DOHH2 (cell line): ENCODE measurements at regions not wholly inside any gene's neighbourhood (a gene's known extent, or its start where the extent isn't known, plus 50 kb on each side); places are given as distances from the start of the nearest gene placed in this dataset.

Experiments used
- EZH2phosphoT487 ChIP-seq: fragments of 200-600 bp; sonication (generic); IDR thresholded peaks from 2 replicates; pipeline ENCODE4 v1.6.1; 2017; ENCODE audit warnings: borderline replicate concordance, mild to moderate bottlenecking, antibody characterized with exemption, low read length, moderate library complexity, mixed read lengths
- TF ChIP-seq, protein P1 (sequence below): fragments of 200-600 bp; sonication (generic); IDR thresholded peaks from one replicate; pipeline ENCODE4 v1.5.1; 2014; ENCODE audit warnings: antibody characterized with exemption, mild to moderate bottlenecking, low read depth, low read length; ENCODE audit not compliant: poor library complexity, severe bottlenecking

- TF ChIP-seq EZH2phosphoT487 = no peak
- TF ChIP-seq, protein P1, sequence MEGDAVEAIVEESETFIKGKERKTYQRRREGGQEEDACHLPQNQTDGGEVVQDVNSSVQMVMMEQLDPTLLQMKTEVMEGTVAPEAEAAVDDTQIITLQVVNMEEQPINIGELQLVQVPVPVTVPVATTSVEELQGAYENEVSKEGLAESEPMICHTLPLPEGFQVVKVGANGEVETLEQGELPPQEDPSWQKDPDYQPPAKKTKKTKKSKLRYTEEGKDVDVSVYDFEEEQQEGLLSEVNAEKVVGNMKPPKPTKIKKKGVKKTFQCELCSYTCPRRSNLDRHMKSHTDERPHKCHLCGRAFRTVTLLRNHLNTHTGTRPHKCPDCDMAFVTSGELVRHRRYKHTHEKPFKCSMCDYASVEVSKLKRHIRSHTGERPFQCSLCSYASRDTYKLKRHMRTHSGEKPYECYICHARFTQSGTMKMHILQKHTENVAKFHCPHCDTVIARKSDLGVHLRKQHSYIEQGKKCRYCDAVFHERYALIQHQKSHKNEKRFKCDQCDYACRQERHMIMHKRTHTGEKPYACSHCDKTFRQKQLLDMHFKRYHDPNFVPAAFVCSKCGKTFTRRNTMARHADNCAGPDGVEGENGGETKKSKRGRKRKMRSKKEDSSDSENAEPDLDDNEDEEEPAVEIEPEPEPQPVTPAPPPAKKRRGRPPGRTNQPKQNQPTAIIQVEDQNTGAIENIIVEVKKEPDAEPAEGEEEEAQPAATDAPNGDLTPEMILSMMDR = no peak
These were observed 150.8 kb upstream of the ARPP21 start for GRCh38 chr3:35488526-35488925.
